Caco-2 (cell line): ENCODE measurements at regions not wholly inside any gene's neighbourhood (a gene's known extent, or its start where the extent isn't known, plus 50 kb on each side); places are given as distances from the start of the nearest gene placed in this dataset.
"Not testable (repeated sequence)": the region's sequence is repeated elsewhere in the genome, so short reads cannot be mapped to it uniquely, and the experiment has no call there.

Experiments used
- BruUV-seq: library from RNA; stranded (reverse); fragments of 400-500 nt; replicated peaks from 2 replicates; lab custom pipeline; 2021; lab: Mats Ljungman, UMichigan
- CTCF ChIA-PET: fragments of 300-600 bp; sonication (Branson Sonifier 250); formaldehyde crosslinking; loops from one replicate; lab custom pipeline; 2022; ENCODE audit warnings: antibody characterized with exemption; lab: Charles Lee
- POLR2A ChIA-PET: fragments of 300-600 bp; sonication (Branson Sonifier 250); formaldehyde crosslinking; loops from one replicate; lab custom pipeline; 2022; ENCODE audit warnings: antibody characterized with exemption; lab: Charles Lee
- DNase-seq, 2 experiments: peaks; one replicate each; pipeline versions ENCODE4 v3.0.0 to v3.0.0-alpha.2; 2020 to 2022
- H3K27me3 ChIP-seq: replicated peaks from 2 replicates; pipeline ENCODE4 v1.6.0; 2011; ENCODE audit warnings: low read length; ENCODE audit not compliant: control insufficient read depth, insufficient read depth
- H3K36me3 ChIP-seq: 2 replicates; pipeline ENCODE4 v1.5.1; 2011; ENCODE audit warnings: low read length; ENCODE audit not compliant: control insufficient read depth, insufficient read depth
- H3K4me1 ChIP-seq: fragments of 250-450 bp; sonication (Bioruptor Pico); 2 replicates; pipeline ENCODE4 v1.5.1; 2020; ENCODE audit warnings: mild to moderate bottlenecking
- H3K4me3 ChIP-seq: 2 replicates; pipeline ENCODE4 v1.5.1; 2011; ENCODE audit warnings: low read depth, mild to moderate bottlenecking, control low read depth, low read length
- H3K9me3 ChIP-seq: fragments of 250-450 bp; sonication (Bioruptor Pico); 2 replicates; pipeline ENCODE4 v1.5.1; 2020; ENCODE audit warnings: mild to moderate bottlenecking, moderate library complexity
- H3K27ac Mint-ChIP-seq: one replicate; pipeline ENCODE4 v1.8.0; 2022; ENCODE audit warnings: mixed read lengths; ENCODE audit not compliant: unreplicated experiment
- H3K27me3 Mint-ChIP-seq: one replicate; pipeline ENCODE4 v1.8.0; 2022; ENCODE audit warnings: mixed read lengths; ENCODE audit not compliant: insufficient read depth, unreplicated experiment
- H3K36me3 Mint-ChIP-seq: one replicate; pipeline ENCODE4 v1.8.0; 2022; ENCODE audit warnings: mild to moderate bottlenecking, mixed read lengths; ENCODE audit not compliant: insufficient read depth, unreplicated experiment
- H3K4me1 Mint-ChIP-seq: one replicate; pipeline ENCODE4 v1.8.0; 2022; ENCODE audit warnings: low read depth, mixed read lengths; ENCODE audit not compliant: unreplicated experiment
- H3K4me3 Mint-ChIP-seq: one replicate; pipeline ENCODE4 v1.8.0; 2022; ENCODE audit warnings: mild to moderate bottlenecking, moderate library complexity, mixed read lengths; ENCODE audit not compliant: unreplicated experiment
- H3K9me3 Mint-ChIP-seq: one replicate; pipeline ENCODE4 v1.8.0; 2022; ENCODE audit warnings: mixed read lengths; ENCODE audit not compliant: unreplicated experiment
- intact Hi-C: fragments of 100-400 bp; cut with micrococcal nuclease; formaldehyde crosslinking; loops from one replicate; pipeline ENCODE4 v1.10.0; 2022; ENCODE audit not compliant: unreplicated experiment
- TF ChIP-seq, protein P1 (sequence below), 2 experiments: fragments of 200-600 bp in 1 of 2; IDR thresholded peaks; 1 replicate in 1 of 2; 2 replicates in 1 of 2; pipeline versions ENCODE4 v1.5.1 to v1.8.0; 2011 to 2022; ENCODE audit warnings: antibody characterized with exemption in 1 of 2, control low read depth in 1 of 2, inconsistent platforms in 1 of 2, low read depth in 1 of 2, low read length in 1 of 2, mild to moderate bottlenecking in 1 of 2, moderate library complexity in 1 of 2; ENCODE audit not compliant: insufficient read depth in 1 of 2, severe bottlenecking in 1 of 2, unreplicated experiment in 1 of 2

GRCh38 chr3:170653801-170654200 lies 67.9 kb upstream of the SLC7A14 start:
- H3K27me3 Mint-ChIP-seq = peaks cover 7% of the 10 kb centered on the region
- H3K4me1 Mint-ChIP-seq = no peaks in the 10 kb centered on the region
- no peaks in the 10 kb centered on the region for H3K4me1 ChIP-seq
- no peak overlapping the region for H3K4me3 ChIP-seq
- no peak overlapping the region for H3K27ac Mint-ChIP-seq
- intact Hi-C loops = no loop called here
- ChIA-PET CTCF (no interaction called here), POLR2A (no interaction called here)
- no peaks in the 10 kb centered on the region for H3K36me3 ChIP-seq
- TF ChIP-seq, protein P1, sequence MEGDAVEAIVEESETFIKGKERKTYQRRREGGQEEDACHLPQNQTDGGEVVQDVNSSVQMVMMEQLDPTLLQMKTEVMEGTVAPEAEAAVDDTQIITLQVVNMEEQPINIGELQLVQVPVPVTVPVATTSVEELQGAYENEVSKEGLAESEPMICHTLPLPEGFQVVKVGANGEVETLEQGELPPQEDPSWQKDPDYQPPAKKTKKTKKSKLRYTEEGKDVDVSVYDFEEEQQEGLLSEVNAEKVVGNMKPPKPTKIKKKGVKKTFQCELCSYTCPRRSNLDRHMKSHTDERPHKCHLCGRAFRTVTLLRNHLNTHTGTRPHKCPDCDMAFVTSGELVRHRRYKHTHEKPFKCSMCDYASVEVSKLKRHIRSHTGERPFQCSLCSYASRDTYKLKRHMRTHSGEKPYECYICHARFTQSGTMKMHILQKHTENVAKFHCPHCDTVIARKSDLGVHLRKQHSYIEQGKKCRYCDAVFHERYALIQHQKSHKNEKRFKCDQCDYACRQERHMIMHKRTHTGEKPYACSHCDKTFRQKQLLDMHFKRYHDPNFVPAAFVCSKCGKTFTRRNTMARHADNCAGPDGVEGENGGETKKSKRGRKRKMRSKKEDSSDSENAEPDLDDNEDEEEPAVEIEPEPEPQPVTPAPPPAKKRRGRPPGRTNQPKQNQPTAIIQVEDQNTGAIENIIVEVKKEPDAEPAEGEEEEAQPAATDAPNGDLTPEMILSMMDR (IDR thresholded peaks at IDR 0.05; ENCODE audit: insufficient read depth in 1 of 2, low read depth in 1 of 2, low read length in 1 of 2, severe bottlenecking in 1 of 2, unreplicated experiment in 1 of 2) = no peak
- H3K4me3 Mint-ChIP-seq = no peak overlapping the region
- no peak for DNase-seq
- H3K9me3 Mint-ChIP-seq = no peaks in the 10 kb centered on the region
- no peaks in the 10 kb centered on the region for H3K27me3 ChIP-seq
- no peaks in the 10 kb centered on the region for H3K9me3 ChIP-seq
- no peaks in the 10 kb centered on the region for H3K36me3 Mint-ChIP-seq
- BruUV-seq = no TSS peak

- no TSS peak for BruUV-seq
- H3K27me3 ChIP-seq = no peaks in the 10 kb centered on the region
- CTCF ChIA-PET = no interaction called here
- H3K4me1 ChIP-seq = no peaks in the 10 kb centered on the region
- DNase-seq = no peak
- TF ChIP-seq, protein P1 (IDR thresholded peaks at IDR 0.05; ENCODE audit: insufficient read depth in 1 of 2, low read depth in 1 of 2, low read length in 1 of 2, severe bottlenecking in 1 of 2, unreplicated experiment in 1 of 2) = no peak
- H3K27me3 Mint-ChIP-seq = peaks cover 13% of the 10 kb centered on the region
- H3K36me3 ChIP-seq = no peaks in the 10 kb centered on the region
- H3K27ac Mint-ChIP-seq = no peak overlapping the region
- H3K4me3 ChIP-seq = no peak overlapping the region
- no peaks in the 10 kb centered on the region for H3K9me3 ChIP-seq
- H3K36me3 Mint-ChIP-seq = no peaks in the 10 kb centered on the region
- POLR2A ChIA-PET = no interaction called here
- H3K9me3 Mint-ChIP-seq = no peaks in the 10 kb centered on the region
- intact Hi-C loops = no loop called here
- H3K4me3 Mint-ChIP-seq = no peak overlapping the region
- H3K4me1 Mint-ChIP-seq = no peaks in the 10 kb centered on the region
Measured at GRCh38 chr3:170651260-170651845, 65.5 kb upstream of the SLC7A14 start.

- H3K9me3 Mint-ChIP-seq, H3K27ac Mint-ChIP-seq, H3K4me3 Mint-ChIP-seq, H3K36me3 Mint-ChIP-seq, H3K4me3 ChIP-seq, H3K4me1 ChIP-seq, H3K27me3 ChIP-seq, H3K36me3 ChIP-seq, H3K9me3 ChIP-seq, intact Hi-C loops, CTCF ChIA-PET, POLR2A ChIA-PET, DNase-seq, BruUV-seq, H3K4me1 Mint-ChIP-seq: not testable (repeated sequence)
- H3K27me3 Mint-ChIP-seq = peaks cover 13% of the 10 kb centered on the region
Measured at GRCh38 chr3:170650557-170650956, 64.7 kb upstream of the SLC7A14 start.

GRCh38 chr3:170644711-170645110 lies 58.8 kb upstream of the SLC7A14 start:
- H3K36me3 ChIP-seq = no peaks in the 10 kb centered on the region
- no peaks in the 10 kb centered on the region for H3K4me1 ChIP-seq
- no TSS peak for BruUV-seq
- H3K9me3 ChIP-seq = no peaks in the 10 kb centered on the region
- POLR2A ChIA-PET = no interaction called here
- no peak overlapping the region for H3K27ac Mint-ChIP-seq
- H3K4me1 Mint-ChIP-seq = no peaks in the 10 kb centered on the region
- no peaks in the 10 kb centered on the region for H3K36me3 Mint-ChIP-seq
- H3K4me3 ChIP-seq = no peak overlapping the region
- H3K9me3 Mint-ChIP-seq = no peaks in the 10 kb centered on the region
- intact Hi-C loops = no loop called here
- CTCF ChIA-PET = no interaction called here
- TF ChIP-seq, protein P1 (IDR thresholded peaks at IDR 0.05; ENCODE audit: insufficient read depth in 1 of 2, low read depth in 1 of 2, low read length in 1 of 2, severe bottlenecking in 1 of 2, unreplicated experiment in 1 of 2) = no peak
- peaks cover 9% of the 10 kb centered on the region for H3K27me3 Mint-ChIP-seq
- no peak overlapping the region for H3K4me3 Mint-ChIP-seq
- H3K27me3 ChIP-seq = no peaks in the 10 kb centered on the region
- no peak for DNase-seq
